GM11168 (cell line): ENCODE measurements at regions not wholly inside any gene's neighbourhood (a gene's known extent, or its start where the extent isn't known, plus 50 kb on each side); places are given as distances from the start of the nearest gene placed in this dataset.
"Not testable (repeated sequence)": the region's sequence is repeated elsewhere in the genome, so short reads cannot be mapped to it uniquely, and the experiment has no call there.

Experiments
- in situ Hi-C: fragments of 300-500 bp; cut with MboI; formaldehyde crosslinking; loops from one replicate; pipeline ENCODE4 v1.12.0; 2022; ENCODE audit warnings: low sequenced_read_pairs; ENCODE audit not compliant: unreplicated experiment

DNA sequence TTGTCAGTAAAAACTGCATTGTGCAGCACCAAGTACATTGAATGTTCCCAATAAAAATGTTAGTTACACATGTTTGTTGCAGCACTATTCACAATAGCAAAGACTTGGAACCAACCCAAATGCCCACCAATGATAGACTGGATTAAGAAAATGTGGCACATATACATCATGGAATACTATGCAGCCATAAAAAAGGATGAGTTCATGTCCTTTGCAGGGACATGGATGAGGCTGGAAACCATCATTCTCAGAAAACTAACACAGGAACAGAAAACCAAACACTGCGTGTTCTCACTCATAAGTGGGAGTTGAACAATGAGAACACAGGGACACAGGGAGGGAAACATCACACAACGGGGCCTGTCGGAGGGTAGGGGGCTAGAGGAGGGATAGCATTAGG lies 401.3 kb upstream of the NR5A2 start:
- in situ Hi-C loops = not testable (repeated sequence)

DNA sequence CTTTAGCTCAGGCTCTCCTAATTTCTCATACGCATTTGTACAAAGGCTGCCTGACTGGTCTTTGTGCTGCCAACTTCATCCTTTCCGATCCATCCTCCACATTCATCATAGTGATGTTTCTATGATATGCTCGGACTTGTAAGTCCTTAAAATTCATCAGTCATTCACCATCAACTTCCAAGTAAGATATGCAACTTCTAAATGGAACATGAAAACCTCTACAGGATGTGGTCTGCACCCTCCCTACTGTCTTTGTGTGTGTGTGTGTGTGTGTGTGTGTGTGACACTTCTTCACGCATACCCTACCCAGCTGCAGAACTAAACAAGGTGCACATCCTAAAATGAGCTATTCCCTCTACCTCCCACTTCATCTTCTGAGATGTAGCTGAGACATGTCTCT lies 397.9 kb upstream of the NR5A2 start:
- in situ Hi-C loops = no loop called here

GRCh38 chr1:199639453-199639852 lies 388.1 kb upstream of the NR5A2 start:
- in situ Hi-C loops = no loop called here

GRCh38 chr1:199641531-199641930 lies 386.0 kb upstream of the NR5A2 start:
- in situ Hi-C loops = no loop called here

DNA sequence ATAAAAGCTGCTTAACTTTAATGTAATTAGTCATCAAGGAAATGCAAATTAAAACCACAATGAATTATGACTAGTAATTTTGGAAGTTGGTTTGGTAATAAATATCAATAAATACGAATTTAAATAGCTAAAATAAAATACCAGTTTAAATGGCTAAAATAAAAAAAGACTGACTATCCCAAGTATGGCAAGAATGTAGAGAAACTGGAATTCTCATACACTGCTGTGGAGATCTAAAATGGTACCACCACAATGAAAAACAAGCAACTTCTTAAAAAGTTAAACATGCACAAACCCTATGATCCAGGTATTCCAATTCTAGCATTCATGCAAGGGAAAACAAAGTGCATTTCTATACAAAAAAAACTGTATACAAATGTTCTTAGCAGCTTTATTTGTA lies 382.6 kb upstream of the NR5A2 start:
- in situ Hi-C loops = no loop called here

- in situ Hi-C loops = no loop called here
Observed at GRCh38 chr1:199646761-199647160, 380.7 kb upstream of the NR5A2 start.

DNA sequence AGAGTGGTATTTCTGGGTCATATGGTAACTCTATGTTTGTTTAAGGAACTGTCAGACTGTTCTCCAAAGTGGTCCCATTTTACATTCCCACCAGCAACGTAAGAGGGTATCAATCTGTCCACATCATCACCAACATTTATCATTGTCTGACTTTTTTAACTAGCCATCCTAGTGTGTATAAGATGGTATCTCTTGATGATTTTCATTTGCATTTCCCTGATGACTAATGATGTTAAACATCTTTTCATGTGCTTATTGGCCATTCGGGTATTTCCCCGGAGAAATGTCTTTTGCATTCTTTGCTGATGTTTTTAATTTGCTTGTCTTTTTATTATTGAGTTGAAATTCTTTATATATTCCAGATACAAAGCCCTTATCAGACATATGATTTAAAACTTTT lies 370.1 kb upstream of the NR5A2 start:
- in situ Hi-C loops = no loop called here

DNA sequence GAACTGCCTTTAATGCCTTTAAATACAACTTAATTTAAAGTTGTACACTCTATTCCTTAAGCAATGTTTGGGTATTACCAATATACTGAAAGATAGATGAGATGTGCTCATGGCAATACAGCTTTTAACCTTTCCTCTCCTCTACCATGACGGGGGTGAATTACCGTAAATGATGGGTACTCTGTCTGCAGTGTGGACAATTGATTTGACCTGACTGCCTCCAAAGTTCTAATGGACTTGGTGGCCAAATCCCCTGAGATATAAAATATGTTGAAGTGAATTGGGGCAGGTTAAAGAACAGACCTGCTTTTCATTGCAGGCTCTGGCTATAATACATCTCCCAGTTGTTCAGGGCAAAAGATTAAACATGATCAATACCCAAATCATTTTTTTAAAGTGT lies 367.4 kb upstream of the NR5A2 start:
- in situ Hi-C loops = no loop called here

DNA sequence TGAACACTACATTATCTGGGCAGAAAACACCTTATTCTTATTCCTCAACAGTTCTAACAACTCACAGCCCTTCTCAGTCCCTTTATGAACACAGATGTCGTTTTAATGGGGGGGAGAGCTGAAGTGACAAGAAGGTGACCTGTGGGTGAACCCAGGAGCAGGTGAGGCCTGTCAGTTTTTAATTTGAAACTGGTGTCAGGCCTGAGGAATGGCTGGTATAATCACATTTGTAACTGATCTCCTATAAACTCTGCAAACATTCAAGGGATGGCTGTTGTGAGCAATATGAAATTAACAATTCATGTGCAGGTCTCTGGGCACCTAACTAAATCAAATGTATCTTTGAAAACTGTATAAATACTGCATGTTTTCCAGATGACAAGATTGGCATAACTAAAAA lies 362.1 kb upstream of the NR5A2 start:
- in situ Hi-C loops = no loop called here

DNA sequence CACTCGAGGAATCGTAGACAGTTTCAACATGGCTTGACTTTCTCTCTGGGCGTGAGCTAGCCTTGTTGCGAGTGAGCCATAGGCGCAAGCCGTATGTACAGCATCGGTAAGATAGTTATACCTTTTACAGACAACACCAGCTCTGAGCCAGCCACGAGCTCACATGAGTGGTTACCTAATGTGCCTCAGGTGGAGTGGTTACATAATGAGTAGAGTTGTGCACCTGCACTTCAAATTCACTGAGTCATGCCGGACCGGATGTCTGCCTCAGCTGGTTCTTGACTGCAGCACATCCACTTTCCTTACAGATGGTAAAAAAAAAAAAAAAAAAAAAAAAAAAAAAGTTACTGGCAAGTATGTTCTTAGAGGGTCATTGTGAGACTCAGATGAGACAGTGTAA lies 360.4 kb upstream of the NR5A2 start:
- in situ Hi-C loops = no loop called here

DNA sequence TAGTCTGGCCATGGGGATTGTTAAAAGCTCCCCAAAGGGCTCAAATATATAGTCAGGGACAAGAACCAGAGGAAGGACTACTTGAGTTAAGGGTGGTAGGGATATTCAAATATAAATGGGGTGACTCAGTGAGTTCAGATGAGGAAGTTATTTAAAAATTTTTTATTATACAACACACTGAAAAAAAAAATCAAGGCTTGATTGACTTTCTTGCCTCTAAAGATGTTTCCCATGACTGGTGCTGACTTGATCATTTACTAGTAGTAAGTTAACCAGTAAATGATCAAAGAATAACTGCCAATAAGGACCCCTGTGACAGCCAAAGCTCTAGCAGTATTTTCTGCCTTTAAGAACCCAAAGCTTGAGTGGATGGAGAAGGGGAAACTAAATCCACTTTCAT lies 357.6 kb upstream of the NR5A2 start:
- in situ Hi-C loops = no loop called here

GRCh38 chr1:199671684-199672083 lies 355.8 kb upstream of the NR5A2 start:
- in situ Hi-C loops = no loop called here

GRCh38 chr1:199675937-199676336 lies 351.6 kb upstream of the NR5A2 start:
- in situ Hi-C loops = loop anchor here (25.0 kb wide), 1 partner anchor 611 kb away; no protein-coding TSS in a partner anchor

DNA sequence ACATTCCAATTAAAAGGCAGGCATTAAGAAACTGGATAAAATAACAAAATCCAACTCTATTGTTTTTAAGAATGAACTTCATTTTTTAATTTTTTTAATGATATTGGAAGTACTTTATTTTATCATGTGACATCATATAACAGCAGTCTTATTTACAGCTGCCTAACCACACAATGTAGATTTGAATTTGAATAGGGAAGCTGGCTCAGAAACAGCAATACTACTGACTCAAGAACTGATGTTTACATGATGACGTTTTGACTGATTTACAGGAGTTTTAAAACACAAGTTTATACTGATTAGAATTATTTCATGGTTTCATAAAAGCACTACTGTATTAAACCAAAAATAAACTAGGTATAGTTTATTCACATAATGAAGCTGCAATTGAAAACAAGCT lies 348.7 kb upstream of the NR5A2 start:
- in situ Hi-C loops = loop anchor here (25.0 kb wide), 1 partner anchor 609 kb away; no protein-coding TSS in a partner anchor

DNA sequence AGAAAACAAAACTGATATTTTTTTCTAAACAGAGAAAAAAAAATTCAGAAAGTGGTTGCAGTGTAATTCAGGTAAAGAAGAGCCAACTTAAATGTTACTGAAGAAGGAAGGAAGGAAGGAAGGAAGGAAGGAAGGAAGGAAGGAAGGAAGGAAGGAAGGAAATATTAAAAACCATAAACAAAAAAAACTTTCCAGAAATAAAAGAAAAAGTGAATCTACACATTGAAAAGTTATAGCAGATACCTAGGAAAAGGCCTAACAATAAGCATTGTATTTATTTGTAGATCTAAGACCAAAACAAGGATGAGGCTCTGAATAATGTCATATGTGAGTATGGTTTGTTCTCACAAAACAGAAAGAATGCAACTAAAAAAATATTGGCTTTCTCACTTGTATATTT lies 345.4 kb upstream of the NR5A2 start:
- in situ Hi-C loops = loop anchor here (10.0 to 25.0 kb wide), 2 partner anchors 605 to 813 kb away; no protein-coding TSS in a partner anchor

DNA sequence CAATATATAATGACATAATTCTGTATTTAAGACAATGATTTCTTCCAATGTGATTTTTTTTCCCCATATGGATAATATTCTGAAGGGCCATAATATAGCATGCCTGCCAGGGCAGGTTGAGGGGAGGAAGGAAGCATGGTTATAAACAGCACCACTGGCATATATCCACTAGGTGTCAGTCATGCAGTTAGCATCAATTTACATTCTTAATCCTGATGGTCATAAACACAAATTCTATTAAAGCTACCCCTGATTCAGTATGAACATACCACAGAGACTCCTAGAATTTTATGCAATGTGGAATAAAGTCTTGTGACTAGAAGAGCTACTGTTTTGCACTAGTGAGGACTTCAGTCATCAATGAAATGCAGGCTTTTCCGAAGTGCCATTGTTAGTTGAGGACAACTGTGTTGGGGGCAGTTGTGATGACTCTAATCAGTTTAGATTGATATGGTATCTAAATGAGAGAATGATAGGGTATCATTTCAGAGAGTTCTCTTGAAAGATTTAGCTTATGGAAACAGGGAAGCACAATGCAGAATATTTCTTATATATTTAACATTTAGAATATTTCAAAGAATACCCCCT lies 342.7 kb upstream of the NR5A2 start:
- in situ Hi-C loops = loop anchor here (10.0 to 25.0 kb wide), 2 partner anchors 603 to 810 kb away; no protein-coding TSS in a partner anchor

DNA sequence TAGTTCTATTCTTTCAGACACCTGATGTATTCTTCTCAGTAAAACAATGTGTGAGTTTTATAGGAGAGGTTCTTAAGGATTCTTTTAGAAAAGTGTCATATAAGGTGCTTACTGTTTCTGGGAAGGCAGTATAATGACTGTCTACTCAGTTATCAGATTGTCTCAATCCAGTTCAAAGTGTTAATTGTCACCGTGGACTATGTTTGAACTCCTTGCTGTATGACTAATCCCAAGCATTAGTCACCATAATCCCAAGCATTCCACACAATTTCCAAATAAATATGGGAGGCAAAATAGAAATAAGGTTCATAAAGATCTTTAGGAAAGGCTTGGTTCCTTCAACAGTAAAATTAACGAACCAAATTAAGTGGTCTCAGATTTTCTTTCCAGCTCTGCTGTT lies 342.1 kb upstream of the NR5A2 start:
- in situ Hi-C loops = loop anchor here (10.0 to 25.0 kb wide), 2 partner anchors 602 to 809 kb away; no protein-coding TSS in a partner anchor

- in situ Hi-C loops = loop anchor here (10.0 to 25.0 kb wide), 2 partner anchors 600 to 807 kb away; no protein-coding TSS in a partner anchor
Observed at GRCh38 chr1:199687321-199687720, 340.2 kb upstream of the NR5A2 start.

DNA sequence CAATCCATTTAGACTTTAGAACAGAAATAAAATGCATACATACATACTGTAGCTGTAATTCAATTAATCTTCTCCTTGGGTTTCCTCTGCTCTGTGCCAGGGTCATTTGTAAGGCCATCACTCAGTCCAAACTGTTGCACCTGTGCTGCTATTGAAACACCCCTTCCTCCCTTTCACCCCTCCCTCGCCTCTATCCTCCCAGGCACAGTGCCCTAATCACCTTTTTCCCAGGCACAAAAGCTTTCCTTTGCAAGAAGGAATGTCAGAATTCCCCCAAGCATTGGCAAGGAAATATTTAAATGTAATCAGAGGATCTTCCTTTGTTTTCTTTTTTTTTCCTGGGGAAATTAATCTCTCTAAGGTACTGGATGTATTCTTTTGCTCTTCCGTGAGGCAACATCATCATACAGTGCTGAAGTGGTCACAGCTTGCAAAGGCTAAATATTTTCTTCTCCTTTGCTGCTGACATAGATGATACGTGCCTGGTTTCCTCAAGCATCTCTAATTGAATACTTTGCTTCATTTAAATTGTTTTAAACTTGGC lies 339.3 kb upstream of the NR5A2 start:
- in situ Hi-C loops = loop anchor here (10.0 to 25.0 kb wide), 2 partner anchors 599 to 807 kb away; no protein-coding TSS in a partner anchor

DNA sequence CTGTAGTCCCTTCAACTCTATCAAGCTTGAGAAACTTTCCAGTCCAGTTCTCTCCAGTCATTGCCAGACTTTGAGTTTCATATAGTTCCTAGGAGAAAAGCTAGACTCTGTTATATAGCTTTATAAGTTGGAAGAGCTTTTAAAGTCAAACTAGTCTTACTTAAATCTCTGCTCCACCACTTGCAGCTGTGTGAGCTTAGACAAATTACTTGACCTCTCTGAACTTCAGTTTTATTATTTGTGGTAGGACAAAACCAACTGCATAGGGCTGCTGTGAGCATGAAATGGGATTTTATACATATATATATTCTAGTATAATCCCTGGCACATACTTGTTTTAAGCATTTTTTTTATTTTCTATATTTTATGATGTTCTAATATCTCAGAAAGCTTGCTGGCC lies 338.7 kb upstream of the NR5A2 start:
- in situ Hi-C loops = loop anchor here (10.0 to 25.0 kb wide), 2 partner anchors 599 to 806 kb away; no protein-coding TSS in a partner anchor

- in situ Hi-C loops = loop anchor here (25.0 kb wide), 1 partner anchor 597 kb away; no protein-coding TSS in a partner anchor
Observed at GRCh38 chr1:199690496-199690895, 337.0 kb upstream of the NR5A2 start.

DNA sequence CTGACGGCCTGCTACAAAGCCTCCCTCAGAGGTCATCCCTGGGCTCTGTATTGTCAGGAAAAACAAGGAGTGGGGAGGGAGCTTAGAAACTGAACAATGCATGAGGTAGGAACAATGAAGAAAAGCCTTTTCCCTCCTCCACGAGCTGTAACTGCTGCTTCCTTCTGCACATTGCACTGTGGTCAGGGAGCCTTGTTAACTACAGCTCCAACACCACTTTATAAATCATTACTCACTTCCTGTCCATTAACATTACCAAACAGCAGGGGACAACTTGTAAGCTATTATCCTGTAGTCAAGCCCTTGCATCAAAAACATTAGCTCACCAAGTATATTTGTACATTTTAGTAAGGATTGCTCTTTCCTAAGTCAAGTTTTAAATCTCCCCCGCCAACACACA lies 336.0 kb upstream of the NR5A2 start:
- in situ Hi-C loops = loop anchor here (25.0 kb wide), 1 partner anchor 596 kb away; no protein-coding TSS in a partner anchor
